CD4-positive, alpha-beta T cell treated with Interleukin-4 for 1 hour (primary cell): ENCODE measurements at regions not wholly inside any gene's neighbourhood (a gene's known extent, or its start where the extent isn't known, plus 50 kb on each side); places are given as distances from the start of the nearest gene placed in this dataset.
A peak's percentile ranks its signal among the peaks of the same experiment; 100 is the strongest.

Experiments used
- DNase-seq, 2 donors: peaks; one replicate each; pipeline ENCODE4 v3.0.0-alpha.2; 2020 to 2022

- DNase-seq: peak; percentile 24 to 65
Observed at GRCh38 chr3:72523429-72524151, 324.7 kb downstream of the SHQ1 start.

- DNase-seq: no peak
Observed at GRCh38 chr3:72520690-72521308, 327.4 kb downstream of the SHQ1 start.

GRCh38 chr3:72519946-72520604 lies 328.2 kb downstream of the SHQ1 start:
- no peak for DNase-seq

GRCh38 chr3:72517921-72518424 lies 330.3 kb downstream of the SHQ1 start:
- no peak for DNase-seq

- no peak for DNase-seq
Observed at GRCh38 chr3:72517336-72517735, 330.9 kb downstream of the SHQ1 start.

- no peak for DNase-seq
Observed at GRCh38 chr3:72516361-72516760, 331.9 kb downstream of the SHQ1 start.

GRCh38 chr3:72515941-72516340 lies 332.3 kb downstream of the SHQ1 start:
- DNase-seq: no peak

GRCh38 chr3:72515281-72515680 lies 333.0 kb downstream of the SHQ1 start:
- no peak for DNase-seq

- DNase-seq: no peak
Observed at GRCh38 chr3:72510247-72510646, 338.0 kb downstream of the SHQ1 start.

GRCh38 chr3:72505539-72506405 lies 342.5 kb downstream of the SHQ1 start:
- no peak for DNase-seq

- DNase-seq: peak in 1 of 2 donors; percentile 37
Observed at GRCh38 chr3:72497501-72497900, 350.7 kb downstream of the SHQ1 start.

GRCh38 chr3:72496051-72496670 lies 352.1 kb downstream of the SHQ1 start:
- DNase-seq: peak in 1 of 2 donors; percentile 18

GRCh38 chr3:72494626-72495025 lies 353.6 kb downstream of the SHQ1 start:
- DNase-seq: no peak

GRCh38 chr3:72494130-72494529 lies 354.1 kb downstream of the SHQ1 start:
- DNase-seq: no peak

- no peak for DNase-seq
Observed at GRCh38 chr3:72492240-72492639, 356.0 kb downstream of the SHQ1 start.

GRCh38 chr3:72490688-72491435 lies 357.4 kb downstream of the SHQ1 start:
- peak in 1 of 2 donors; percentile 44 for DNase-seq

- no peak for DNase-seq
Observed at GRCh38 chr3:72489901-72490300, 358.3 kb downstream of the SHQ1 start.

GRCh38 chr3:72488738-72489035 lies 359.6 kb downstream of the SHQ1 start:
- no peak for DNase-seq

GRCh38 chr3:72487946-72488737 lies 360.1 kb downstream of the SHQ1 start:
- no peak for DNase-seq

GRCh38 chr3:72487078-72487765 lies 361.0 kb downstream of the SHQ1 start:
- peak; percentile 14 to 75 for DNase-seq
